SK-N-SH treated with all-trans-retinoic acid at 6 μM for 48 hours (cell line): ENCODE measurements at regions not wholly inside any gene's neighbourhood (a gene's known extent, or its start where the extent isn't known, plus 50 kb on each side); places are given as distances from the start of the nearest gene placed in this dataset.
"Not testable (repeated sequence)": the region's sequence is repeated elsewhere in the genome, so short reads cannot be mapped to it uniquely, and the experiment has no call there.

Experiments used
- ARNTL ChIP-seq: fragments of 450-650 bp; formaldehyde crosslinking; IDR thresholded peaks from 2 replicates; pipeline ENCODE4 v1.5.0; 2020; ENCODE audit warnings: low read depth, mild to moderate bottlenecking, moderate library complexity, borderline replicate concordance
- ESRRG ChIP-seq: fragments of 250-450 bp; sonication (Bioruptor Pico); IDR thresholded peaks from 2 replicates; pipeline ENCODE4 v1.6.1; 2021; ENCODE audit warnings: mild to moderate bottlenecking
- RARB ChIP-seq: fragments of 250-450 bp; sonication (Bioruptor Pico); IDR thresholded peaks from 2 replicates; pipeline ENCODE4 v1.8.0; 2021; ENCODE audit warnings: mild to moderate bottlenecking, moderate library complexity
- SNAI2 ChIP-seq: fragments of 250-450 bp; sonication (Bioruptor Pico); IDR thresholded peaks from 2 replicates; pipeline ENCODE4 v1.5.0; 2020; ENCODE audit warnings: mild to moderate bottlenecking, moderate library complexity
- TCF4 ChIP-seq: fragments of 250-450 bp; sonication (Bioruptor Pico); IDR thresholded peaks from 2 replicates; pipeline ENCODE4 v1.8.0; 2021; ENCODE audit warnings: mild to moderate bottlenecking, moderate library complexity, borderline replicate concordance
- ZFP3 ChIP-seq: fragments of 250-450 bp; sonication (Bioruptor Pico); IDR thresholded peaks from 2 replicates; pipeline ENCODE4 v1.5.0; 2020; ENCODE audit warnings: mild to moderate bottlenecking, moderate library complexity
- ZFP30 ChIP-seq: fragments of 450-650 bp; formaldehyde crosslinking; IDR thresholded peaks from 2 replicates; pipeline ENCODE4 v1.5.0; 2022; ENCODE audit warnings: mild to moderate bottlenecking, moderate library complexity
- ZNF565 ChIP-seq: fragments of 450-650 bp; formaldehyde crosslinking; conservative IDR thresholded peaks from 2 replicates; pipeline ENCODE4 v1.5.0; 2020; ENCODE audit warnings: low read depth, mild to moderate bottlenecking, moderate library complexity
- ZNF8 ChIP-seq: fragments of 450-650 bp; formaldehyde crosslinking; IDR thresholded peaks from 2 replicates; pipeline ENCODE4 v1.5.0; 2020; ENCODE audit warnings: mild to moderate bottlenecking, moderate library complexity
- TF ChIP-seq, protein P1 (sequence below): fragments of 250-450 bp; sonication (Bioruptor Pico); IDR thresholded peaks from 2 replicates; pipeline ENCODE4 v1.8.0; 2020; ENCODE audit warnings: mild to moderate bottlenecking, moderate library complexity, borderline replicate concordance

DNA sequence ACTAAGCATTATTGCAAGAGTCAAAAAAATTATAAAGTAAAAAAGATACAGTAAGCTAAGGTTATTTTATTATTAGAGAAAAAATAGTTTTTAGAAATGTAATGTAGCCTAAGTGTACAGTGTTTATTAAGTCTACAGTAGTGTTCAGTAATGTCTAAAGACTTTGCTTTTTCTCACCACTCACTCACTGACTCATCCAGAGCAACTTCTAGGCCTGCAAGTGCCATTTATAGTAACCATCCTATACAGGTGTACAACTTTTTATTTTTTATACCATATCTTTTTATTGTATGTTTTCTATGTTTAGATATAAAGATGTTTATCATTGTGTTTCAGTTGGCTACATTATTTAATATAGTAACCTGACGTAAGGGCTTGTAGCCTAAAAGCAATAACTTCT is 661.5 kb upstream of the TPTE start:
- TF ChIP-seq RARB; ZFP3 (CRISPR knock-in tag); SNAI2; ESRRG; ZFP30; TCF4; ZNF8; ARNTL (CRISPR knock-in tag); ZNF565: not testable (repeated sequence)
- TF ChIP-seq, protein P1, sequence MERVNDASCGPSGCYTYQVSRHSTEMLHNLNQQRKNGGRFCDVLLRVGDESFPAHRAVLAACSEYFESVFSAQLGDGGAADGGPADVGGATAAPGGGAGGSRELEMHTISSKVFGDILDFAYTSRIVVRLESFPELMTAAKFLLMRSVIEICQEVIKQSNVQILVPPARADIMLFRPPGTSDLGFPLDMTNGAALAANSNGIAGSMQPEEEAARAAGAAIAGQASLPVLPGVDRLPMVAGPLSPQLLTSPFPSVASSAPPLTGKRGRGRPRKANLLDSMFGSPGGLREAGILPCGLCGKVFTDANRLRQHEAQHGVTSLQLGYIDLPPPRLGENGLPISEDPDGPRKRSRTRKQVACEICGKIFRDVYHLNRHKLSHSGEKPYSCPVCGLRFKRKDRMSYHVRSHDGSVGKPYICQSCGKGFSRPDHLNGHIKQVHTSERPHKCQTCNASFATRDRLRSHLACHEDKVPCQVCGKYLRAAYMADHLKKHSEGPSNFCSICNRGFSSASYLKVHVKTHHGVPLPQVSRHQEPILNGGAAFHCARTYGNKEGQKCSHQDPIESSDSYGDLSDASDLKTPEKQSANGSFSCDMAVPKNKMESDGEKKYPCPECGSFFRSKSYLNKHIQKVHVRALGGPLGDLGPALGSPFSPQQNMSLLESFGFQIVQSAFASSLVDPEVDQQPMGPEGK, result not testable (repeated sequence)
